ENCODE measurements at regions not wholly inside any gene's neighbourhood (a gene's known extent, or its start where the extent isn't known, plus 50 kb on each side); places are given as distances from the start of the nearest gene placed in this dataset.

- H3K36me3 Mint-ChIP-seq, result peaks cover 2% of the 10 kb centered on the region
- H3K27me3 Mint-ChIP-seq, result no peaks in the 10 kb centered on the region
- peaks cover 3 to 16% (median 4%) of the 10 kb centered on the region in 3 donors for H3K9me3 Mint-ChIP-seq
- peaks cover 0 to 2% (median 0%) of the 10 kb centered on the region in 3 donors for H3K4me1 Mint-ChIP-seq
- H3K27ac Mint-ChIP-seq, result no peak overlapping the region
- no peak overlapping the region for H3K4me3 Mint-ChIP-seq
Measured at GRCh38 chr2:234763002-234763873, 188.6 kb upstream of the SH3BP4 start.

DNA sequence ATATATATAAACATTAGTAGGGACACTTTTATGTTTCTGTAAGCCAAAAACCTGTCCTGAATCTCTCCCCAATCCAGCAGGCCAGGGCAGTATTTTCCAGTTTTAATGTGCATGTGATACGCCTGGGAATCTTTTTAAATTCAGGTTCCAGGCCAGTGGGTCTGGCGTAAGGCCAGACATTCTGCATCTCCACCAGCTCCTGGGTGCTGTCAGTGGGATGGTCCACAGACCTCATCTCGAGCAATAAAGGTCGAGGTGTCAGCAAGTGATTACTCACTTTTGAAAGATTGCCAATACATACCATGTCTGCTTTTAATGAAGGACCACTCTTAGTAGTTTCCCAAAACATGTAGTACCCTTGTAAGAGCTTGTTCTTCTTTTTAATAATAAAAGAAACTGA is 189.9 kb upstream of the SH3BP4 start:
- Mint-ChIP-seq H3K4me1 (peaks cover 0 to 2% (median 0%) of the 10 kb centered on the region in 3 donors), H3K27ac (no peak overlapping the region), H3K36me3 (peaks cover 2% of the 10 kb centered on the region), H3K4me3 (no peak overlapping the region), H3K27me3 (no peaks in the 10 kb centered on the region), H3K9me3 (peaks cover 3 to 17% (median 4%) of the 10 kb centered on the region in 3 donors)

- Mint-ChIP-seq H3K27me3 (peaks cover under 1% of the 10 kb centered on the region), H3K4me1 (no peaks in the 10 kb centered on the region), H3K36me3 (no peaks in the 10 kb centered on the region), H3K27ac (no peak overlapping the region), H3K9me3 (peaks cover 0 to 8% (median 0%) of the 10 kb centered on the region in 3 donors), H3K4me3 (peak overlapping the region in 1 of 4 donors; percentile 18)
Measured at GRCh38 chr2:234754126-234754525, 197.7 kb upstream of the SH3BP4 start.

DNA sequence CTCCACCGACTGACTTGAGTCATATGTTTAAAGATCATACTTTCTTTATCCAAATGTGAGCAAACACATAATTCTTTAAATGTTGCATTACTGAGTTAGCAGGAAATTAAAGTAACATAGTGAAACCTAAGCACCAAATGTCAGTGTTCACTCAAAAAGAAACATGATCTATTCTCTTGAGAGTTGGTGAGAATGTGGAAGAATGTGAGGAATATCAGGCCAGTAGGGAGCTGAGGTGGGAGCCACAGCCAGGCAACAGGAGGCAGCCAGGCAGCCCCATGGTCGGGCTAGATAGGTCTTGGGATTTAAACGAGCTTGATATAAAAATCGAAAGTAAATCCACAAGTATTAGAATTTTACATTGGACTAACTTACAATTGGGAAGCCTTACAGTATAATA is 198.1 kb upstream of the SH3BP4 start:
- Mint-ChIP-seq H3K4me1 (no peaks in the 10 kb centered on the region), H3K27me3 (peaks cover 1% of the 10 kb centered on the region), H3K27ac (no peak overlapping the region), H3K4me3 (no peak overlapping the region), H3K9me3 (peaks cover 0 to 8% (median 0%) of the 10 kb centered on the region in 3 donors), H3K36me3 (no peaks in the 10 kb centered on the region)

DNA sequence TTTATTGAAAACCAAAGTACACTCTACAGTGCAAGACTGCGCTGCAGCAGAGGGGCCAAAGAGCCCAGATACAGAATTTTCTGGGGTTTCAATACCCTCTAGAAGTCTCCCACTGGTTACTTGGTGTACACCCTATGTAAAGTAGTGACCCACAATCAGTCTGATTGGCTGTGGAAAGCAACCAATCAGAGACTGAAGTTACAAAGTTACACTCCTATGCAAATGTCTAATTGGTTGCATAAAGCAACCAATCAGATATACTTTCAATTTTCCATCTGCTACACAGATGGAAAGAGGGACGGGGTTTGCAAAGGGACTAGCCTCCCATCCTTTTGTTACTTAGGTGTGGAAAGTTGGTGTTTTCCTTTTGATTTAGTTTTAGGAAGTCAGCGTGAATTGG is 198.9 kb upstream of the SH3BP4 start:
- H3K9me3 Mint-ChIP-seq, result peaks cover 0 to 6% (median 0%) of the 10 kb centered on the region in 3 donors
- H3K36me3 Mint-ChIP-seq, result no peaks in the 10 kb centered on the region
- no peak overlapping the region for H3K4me3 Mint-ChIP-seq
- no peaks in the 10 kb centered on the region for H3K4me1 Mint-ChIP-seq
- H3K27me3 Mint-ChIP-seq, result peaks cover 3% of the 10 kb centered on the region
- H3K27ac Mint-ChIP-seq, result no peak overlapping the region

- H3K36me3 Mint-ChIP-seq, result no peaks in the 10 kb centered on the region
- peaks cover 10% of the 10 kb centered on the region for H3K27me3 Mint-ChIP-seq
- H3K9me3 Mint-ChIP-seq, result peaks cover 0 to 10% (median 0%) of the 10 kb centered on the region in 3 donors
- H3K27ac Mint-ChIP-seq, result no peak overlapping the region
- no peaks in the 10 kb centered on the region for H3K4me1 Mint-ChIP-seq
- H3K4me3 Mint-ChIP-seq, result no peak overlapping the region
Measured at GRCh38 chr2:234751275-234751973, 200.4 kb upstream of the SH3BP4 start.

DNA sequence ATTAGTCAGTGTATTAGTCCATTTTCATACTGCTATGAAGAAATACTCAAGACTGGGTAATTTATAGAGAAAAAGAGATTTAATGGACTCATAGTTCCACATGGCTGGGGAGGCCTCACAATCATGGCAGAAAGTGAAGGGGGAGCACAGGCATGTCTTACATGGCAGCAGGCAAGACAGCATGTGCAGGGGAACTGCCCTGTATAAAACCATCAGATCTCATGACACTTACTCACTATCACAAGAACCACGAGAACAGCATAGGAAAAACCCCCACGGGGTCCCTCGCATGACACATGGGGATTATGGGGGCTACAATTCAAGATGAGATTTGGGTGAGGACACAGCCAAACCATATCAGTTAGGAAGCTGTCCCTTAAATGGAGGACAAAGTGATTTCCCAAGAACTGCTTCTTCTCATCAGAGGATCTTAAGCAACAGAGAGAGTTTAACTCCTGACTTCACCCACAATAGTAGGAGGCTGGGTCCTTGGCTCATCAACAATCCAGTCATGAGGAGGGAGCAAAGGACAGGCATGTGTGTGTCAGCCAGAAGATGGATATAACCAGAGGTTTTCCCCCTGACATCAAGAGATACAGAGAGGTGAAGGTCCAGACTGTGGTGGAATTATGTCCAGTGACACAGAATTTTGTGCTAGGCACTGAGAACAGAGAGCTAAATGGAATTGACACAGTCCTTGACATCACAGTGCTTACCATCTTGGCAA is 203.8 kb upstream of the SH3BP4 start:
- no peak overlapping the region for H3K4me3 Mint-ChIP-seq
- H3K27ac Mint-ChIP-seq, result no peak overlapping the region
- no peaks in the 10 kb centered on the region for H3K36me3 Mint-ChIP-seq
- peaks cover 0 to 4% (median 0%) of the 10 kb centered on the region in 3 donors for H3K9me3 Mint-ChIP-seq
- no peaks in the 10 kb centered on the region for H3K4me1 Mint-ChIP-seq
- peaks cover 11% of the 10 kb centered on the region for H3K27me3 Mint-ChIP-seq

- H3K9me3 Mint-ChIP-seq, result peaks cover 2 to 4% (median 4%) of the 10 kb centered on the region in 3 donors
- peaks cover 11% of the 10 kb centered on the region for H3K27me3 Mint-ChIP-seq
- H3K4me1 Mint-ChIP-seq, result no peaks in the 10 kb centered on the region
- no peaks in the 10 kb centered on the region for H3K36me3 Mint-ChIP-seq
- H3K27ac Mint-ChIP-seq, result no peak overlapping the region
- no peak overlapping the region for H3K4me3 Mint-ChIP-seq
Measured at GRCh38 chr2:234747032-234747431, 204.8 kb upstream of the SH3BP4 start.

DNA sequence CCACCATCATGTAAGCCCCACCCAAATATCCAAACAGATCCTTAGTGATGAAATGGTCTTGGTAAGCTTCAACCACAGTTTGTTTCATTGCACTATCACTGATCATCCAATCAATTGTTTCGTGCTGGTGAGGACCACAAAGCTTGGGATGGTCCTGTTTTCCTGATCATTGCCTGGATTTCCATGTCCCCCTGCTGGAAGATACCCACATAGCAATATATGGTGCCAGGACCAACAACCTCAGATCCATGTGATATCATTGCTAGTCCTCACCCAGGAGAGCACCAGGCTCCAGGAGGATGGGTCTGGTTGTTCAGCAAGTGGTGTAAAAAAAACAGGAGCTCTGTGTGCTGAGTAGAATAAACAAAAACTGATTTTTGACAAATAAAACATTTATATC is 206.5 kb upstream of the SH3BP4 start:
- H3K9me3 Mint-ChIP-seq, result peaks cover 3 to 7% (median 5%) of the 10 kb centered on the region in 3 donors

GRCh38 chr2:234741976-234742375 is 209.8 kb upstream of the SH3BP4 start:
- no peaks in the 10 kb centered on the region for H3K36me3 Mint-ChIP-seq
- H3K4me1 Mint-ChIP-seq, result no peaks in the 10 kb centered on the region
- peaks cover 12% of the 10 kb centered on the region for H3K27me3 Mint-ChIP-seq
- H3K27ac Mint-ChIP-seq, result no peak overlapping the region
- H3K9me3 Mint-ChIP-seq, result peaks cover 1 to 7% (median 3%) of the 10 kb centered on the region in 3 donors
- H3K4me3 Mint-ChIP-seq, result no peak overlapping the region

More for the DNA sequence above, 206.5 kb upstream of the SH3BP4 start:
- Mint-ChIP-seq H3K4me1 (no peaks in the 10 kb centered on the region), H3K27me3 (peaks cover 11% of the 10 kb centered on the region), H3K27ac (no peak overlapping the region), H3K36me3 (no peaks in the 10 kb centered on the region), H3K4me3 (no peak overlapping the region)

DNA sequence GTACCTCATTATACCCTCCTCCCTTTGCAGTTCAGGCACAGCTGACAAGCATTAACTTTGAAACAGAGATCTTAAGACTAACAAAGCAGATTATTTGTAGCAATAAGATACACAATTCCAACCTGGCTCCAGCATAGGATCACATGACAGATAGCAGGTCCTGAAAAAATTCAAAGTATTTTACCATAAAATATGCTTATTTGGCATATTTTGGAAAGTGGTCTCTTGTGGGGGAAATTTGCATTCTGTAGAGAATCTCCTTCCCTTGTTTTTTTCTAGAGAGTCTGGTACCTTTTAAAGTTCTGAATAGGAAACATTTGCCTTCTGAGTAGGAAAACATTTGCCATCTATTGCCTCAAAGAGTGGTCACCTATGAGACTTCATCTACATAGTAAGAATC is 212.8 kb upstream of the SH3BP4 start:
- peaks cover 5 to 13% (median 6%) of the 10 kb centered on the region in 3 donors for H3K9me3 Mint-ChIP-seq
- H3K4me1 Mint-ChIP-seq, result no peaks in the 10 kb centered on the region
- no peak overlapping the region for H3K27ac Mint-ChIP-seq
- H3K36me3 Mint-ChIP-seq, result no peaks in the 10 kb centered on the region
- H3K27me3 Mint-ChIP-seq, result peaks cover 9% of the 10 kb centered on the region
- H3K4me3 Mint-ChIP-seq, result no peak overlapping the region

DNA sequence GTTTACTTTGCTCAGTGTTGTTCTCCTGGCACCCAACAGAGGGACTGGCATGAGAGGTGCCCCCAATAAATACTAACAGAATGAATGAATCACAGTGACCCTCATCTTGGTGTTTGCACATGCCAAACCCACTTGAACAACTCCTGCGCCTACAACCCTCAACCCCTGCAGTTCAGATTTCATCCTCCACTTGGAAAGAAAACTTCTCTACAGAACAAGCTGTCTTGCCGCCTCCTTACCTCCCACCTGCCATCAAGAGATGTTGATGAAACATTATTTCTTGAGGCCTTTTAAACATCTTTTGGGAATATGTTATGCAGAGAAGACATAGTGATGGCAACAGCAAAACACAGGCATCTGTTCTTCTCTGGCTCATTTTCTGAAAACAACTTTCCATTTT is 216.0 kb upstream of the SH3BP4 start:
- peaks cover 4 to 6% (median 4%) of the 10 kb centered on the region in 3 donors for H3K9me3 Mint-ChIP-seq
- no peak overlapping the region for H3K27ac Mint-ChIP-seq
- peaks cover 9% of the 10 kb centered on the region for H3K27me3 Mint-ChIP-seq
- no peaks in the 10 kb centered on the region for H3K36me3 Mint-ChIP-seq
- H3K4me3 Mint-ChIP-seq, result no peak overlapping the region
- H3K4me1 Mint-ChIP-seq, result no peaks in the 10 kb centered on the region

DNA sequence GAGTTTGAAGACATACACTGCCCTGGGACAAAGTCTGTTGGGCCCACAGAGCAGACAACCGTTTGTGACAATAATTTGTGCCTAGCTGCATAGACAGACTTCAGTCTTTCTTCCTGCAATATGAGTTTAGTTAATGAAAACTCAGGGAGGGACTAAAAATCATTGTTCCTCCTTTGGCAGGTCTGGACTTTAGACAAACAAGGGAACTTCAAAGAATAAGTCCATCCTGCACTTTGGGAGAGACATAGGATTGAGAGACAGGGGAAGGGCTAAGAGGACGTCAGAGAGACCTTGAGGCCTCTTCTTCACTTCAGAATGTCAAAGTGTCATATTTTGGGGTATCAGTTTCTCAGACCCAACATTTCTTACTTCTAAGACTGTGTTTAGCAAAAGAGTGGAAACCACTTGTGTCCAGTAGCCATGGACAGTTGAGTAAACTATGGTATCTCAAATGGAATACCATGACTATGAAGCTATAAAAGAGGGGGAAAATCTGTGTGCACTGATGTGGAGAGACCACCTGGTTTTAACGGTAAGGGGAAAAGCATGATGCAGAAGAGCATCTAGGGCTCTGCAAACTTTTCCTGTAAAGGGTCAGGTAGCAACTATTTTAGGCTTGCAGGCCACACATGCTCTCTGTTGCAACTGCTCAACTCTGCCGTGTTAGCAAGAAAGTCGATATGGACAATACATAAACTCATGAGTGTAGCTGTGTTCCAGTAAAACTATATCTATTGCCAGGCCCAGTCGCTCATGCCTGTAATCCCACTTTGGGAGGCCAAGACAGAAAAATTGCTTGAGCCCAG is 217.8 kb upstream of the SH3BP4 start:
- H3K4me1 Mint-ChIP-seq, result no peaks in the 10 kb centered on the region
- H3K27ac Mint-ChIP-seq, result no peak overlapping the region
- peaks cover 4 to 6% (median 4%) of the 10 kb centered on the region in 3 donors for H3K9me3 Mint-ChIP-seq
- no peaks in the 10 kb centered on the region for H3K36me3 Mint-ChIP-seq
- peaks cover 9% of the 10 kb centered on the region for H3K27me3 Mint-ChIP-seq
- H3K4me3 Mint-ChIP-seq, result no peak overlapping the region

- H3K9me3 Mint-ChIP-seq, result peaks cover 4 to 6% (median 4%) of the 10 kb centered on the region in 3 donors
- H3K27me3 Mint-ChIP-seq, result peaks cover 9% of the 10 kb centered on the region
- no peak overlapping the region for H3K27ac Mint-ChIP-seq
- H3K4me3 Mint-ChIP-seq, result no peak overlapping the region
- no peaks in the 10 kb centered on the region for H3K4me1 Mint-ChIP-seq
- H3K36me3 Mint-ChIP-seq, result no peaks in the 10 kb centered on the region
Measured at GRCh38 chr2:234733093-234733489, 218.7 kb upstream of the SH3BP4 start.

Measured in IgD-negative memory B cell (primary cell).